Ishikawa (cell line): ENCODE measurements at regions not wholly inside any gene's neighbourhood (a gene's known extent, or its start where the extent isn't known, plus 50 kb on each side); places are given as distances from the start of the nearest gene placed in this dataset.

Experiments
- CEBPB ChIP-seq: IDR thresholded peaks from 2 replicates; pipeline ENCODE4 v1.6.1; 2012
- NFIC ChIP-seq: IDR thresholded peaks from 2 replicates; pipeline ENCODE4 v1.6.1; 2012
- REST ChIP-seq: IDR thresholded peaks from 2 replicates; pipeline ENCODE4 v1.6.1; 2012; ENCODE audit warnings: low read depth, mild to moderate bottlenecking
- TAF1 ChIP-seq: IDR thresholded peaks from 2 replicates; pipeline ENCODE4 v1.6.1; 2012; ENCODE audit warnings: low read depth, mild to moderate bottlenecking
- TEAD4 ChIP-seq: IDR thresholded peaks from 2 replicates; pipeline ENCODE4 v1.6.1; 2012
- USF1 ChIP-seq: IDR thresholded peaks from 2 replicates; pipeline ENCODE4 v1.6.1; 2012
- YY1 ChIP-seq: IDR thresholded peaks from 2 replicates; pipeline ENCODE4 v1.6.1; 2012; ENCODE audit warnings: low read depth

GRCh38 chr3:177795859-177796258 lies 598.6 kb upstream of the TBL1XR1 start:
- no peak for TF ChIP-seq YY1
- no peak for TF ChIP-seq NFIC
- no peak for TF ChIP-seq CEBPB
- TF ChIP-seq REST: no peak
- TF ChIP-seq TEAD4: no peak
- TF ChIP-seq USF1: no peak
- no peak for TF ChIP-seq TAF1
